HepG2 (cell line): ENCODE measurements at regions not wholly inside any gene's neighbourhood (a gene's known extent, or its start where the extent isn't known, plus 50 kb on each side); places are given as distances from the start of the nearest gene placed in this dataset.
A peak's percentile ranks its signal among the peaks of the same experiment; 100 is the strongest.

ENCODE experiments used
- ATRX ChIP-seq: sonication (generic); formaldehyde crosslinking; IDR thresholded peaks from 2 replicates; pipeline ENCODE4 v1.4.0; 2020; ENCODE audit warnings: missing genetic modification reagents, borderline replicate concordance
- FOXP1 ChIP-seq, 2 experiments: fragments of 450-650 bp in 1 of 2; IDR thresholded peaks; 2 replicates each; pipeline ENCODE4 v1.6.1; 2017 to 2018; ENCODE audit warnings: antibody characterized with exemption in 1 of 2
- HCFC1 ChIP-seq: fragments of 150-350 bp; IDR thresholded peaks from 2 replicates; pipeline ENCODE4 v1.6.1; 2014; ENCODE audit warnings: low read depth, low read length
- IRF2 ChIP-seq: IDR thresholded peaks from 2 replicates; pipeline ENCODE4 v1.6.1; 2018; ENCODE audit warnings: missing genetic modification reagents, missing compliant biosample characterization
- KLF9 ChIP-seq: IDR thresholded peaks from 2 replicates; pipeline ENCODE4 v1.6.1; 2016; ENCODE audit warnings: low read depth
- MAFG ChIP-seq: sonication (generic); formaldehyde crosslinking; IDR thresholded peaks from 2 replicates; pipeline ENCODE4 v1.5.1; 2020; ENCODE audit warnings: mild to moderate bottlenecking, missing genetic modification reagents
- MEF2D ChIP-seq: sonication (generic); formaldehyde crosslinking; IDR thresholded peaks from 2 replicates; pipeline ENCODE4 v1.5.1; 2020; ENCODE audit warnings: mild to moderate bottlenecking, missing genetic modification reagents
- MXD4 ChIP-seq: IDR thresholded peaks from 2 replicates; pipeline ENCODE4 v1.6.1; 2016; ENCODE audit warnings: mild to moderate bottlenecking, missing biosample characterization, missing genetic modification reagents
- NFE2L1 ChIP-seq: sonication (generic); formaldehyde crosslinking; IDR thresholded peaks from 2 replicates; pipeline ENCODE4 v1.4.0; 2020; ENCODE audit warnings: missing genetic modification reagents, mild to moderate bottlenecking, borderline replicate concordance
- NFIC ChIP-seq: IDR thresholded peaks from 2 replicates; pipeline ENCODE4 v1.6.1; 2012; ENCODE audit warnings: mild to moderate bottlenecking, low read length, inconsistent platforms
- NFYB ChIP-seq: sonication (generic); formaldehyde crosslinking; IDR thresholded peaks from 2 replicates; pipeline ENCODE4 v1.4.0; 2020; ENCODE audit warnings: missing genetic modification reagents
- NR2F2 ChIP-seq: IDR thresholded peaks from 2 replicates; pipeline ENCODE4 v1.6.1; 2012; ENCODE audit warnings: low read depth, inconsistent platforms, borderline replicate concordance
- PRPF4 ChIP-seq: fragments of 200-400 bp; formaldehyde crosslinking; IDR thresholded peaks from 2 replicates; pipeline ENCODE4 v1.6.1; 2016; ENCODE audit warnings: low read length, low read depth; ENCODE audit not compliant: poor library complexity, severe bottlenecking
- TEAD2 ChIP-seq: sonication (generic); formaldehyde crosslinking; IDR thresholded peaks from 2 replicates; pipeline ENCODE4 v1.9.0; 2021; ENCODE audit warnings: missing genetic modification reagents
- ZEB1 ChIP-seq: IDR thresholded peaks from 2 replicates; pipeline ENCODE4 v1.6.1; 2012; ENCODE audit warnings: mild to moderate bottlenecking, low read depth, inconsistent platforms; ENCODE audit not compliant: insufficient replicate concordance
- ZKSCAN1 ChIP-seq: fragments of 150-350 bp; IDR thresholded peaks from 2 replicates; pipeline ENCODE4 v1.6.1; 2014; ENCODE audit warnings: low read length
- ZNF232 ChIP-seq: sonication (generic); formaldehyde crosslinking; IDR thresholded peaks from 2 replicates; pipeline ENCODE4 v1.4.0; 2020; ENCODE audit warnings: missing genetic modification reagents, borderline replicate concordance
- ZNF253 ChIP-seq: sonication (generic); formaldehyde crosslinking; IDR thresholded peaks from 2 replicates; pipeline ENCODE4 v1.8.0; 2022; ENCODE audit warnings: mild to moderate bottlenecking, missing genetic modification reagents, borderline replicate concordance
- ZNF530 ChIP-seq: sonication (generic); formaldehyde crosslinking; IDR thresholded peaks from 2 replicates; pipeline ENCODE4 v1.5.0; 2020; ENCODE audit warnings: low read depth, mild to moderate bottlenecking, missing genetic modification reagents
- ZNF607 ChIP-seq: sonication (generic); formaldehyde crosslinking; IDR thresholded peaks from 2 replicates; pipeline ENCODE4 v1.5.1; 2020; ENCODE audit warnings: missing genetic modification reagents, mild to moderate bottlenecking, borderline replicate concordance
- ZSCAN20 ChIP-seq: sonication (generic); formaldehyde crosslinking; IDR thresholded peaks from 2 replicates; pipeline ENCODE4 v1.4.0; 2020; ENCODE audit warnings: missing genetic modification reagents, mild to moderate bottlenecking, borderline replicate concordance
- TF ChIP-seq, protein P1 (sequence below): sonication (generic); formaldehyde crosslinking; IDR thresholded peaks from 2 replicates; pipeline ENCODE4 v1.8.0; 2022; ENCODE audit warnings: missing genetic modification reagents, mild to moderate bottlenecking, borderline replicate concordance
- TF ChIP-seq, protein P2 (sequence below): sonication (generic); formaldehyde crosslinking; IDR thresholded peaks from 2 replicates; pipeline ENCODE4 v1.5.0; 2020; ENCODE audit warnings: mild to moderate bottlenecking, missing genetic modification reagents, borderline replicate concordance
- TF ChIP-seq, protein P3 (sequence below): sonication (generic); formaldehyde crosslinking; conservative IDR thresholded peaks from 2 replicates; pipeline ENCODE4 v1.4.0; 2020; ENCODE audit warnings: mild to moderate bottlenecking, missing genetic modification reagents, moderate library complexity
- TF ChIP-seq, protein P4 (sequence below): sonication (generic); formaldehyde crosslinking; IDR thresholded peaks from 2 replicates; pipeline ENCODE4 v1.5.0; 2020; ENCODE audit warnings: missing genetic modification reagents, mild to moderate bottlenecking, borderline replicate concordance

DNA sequence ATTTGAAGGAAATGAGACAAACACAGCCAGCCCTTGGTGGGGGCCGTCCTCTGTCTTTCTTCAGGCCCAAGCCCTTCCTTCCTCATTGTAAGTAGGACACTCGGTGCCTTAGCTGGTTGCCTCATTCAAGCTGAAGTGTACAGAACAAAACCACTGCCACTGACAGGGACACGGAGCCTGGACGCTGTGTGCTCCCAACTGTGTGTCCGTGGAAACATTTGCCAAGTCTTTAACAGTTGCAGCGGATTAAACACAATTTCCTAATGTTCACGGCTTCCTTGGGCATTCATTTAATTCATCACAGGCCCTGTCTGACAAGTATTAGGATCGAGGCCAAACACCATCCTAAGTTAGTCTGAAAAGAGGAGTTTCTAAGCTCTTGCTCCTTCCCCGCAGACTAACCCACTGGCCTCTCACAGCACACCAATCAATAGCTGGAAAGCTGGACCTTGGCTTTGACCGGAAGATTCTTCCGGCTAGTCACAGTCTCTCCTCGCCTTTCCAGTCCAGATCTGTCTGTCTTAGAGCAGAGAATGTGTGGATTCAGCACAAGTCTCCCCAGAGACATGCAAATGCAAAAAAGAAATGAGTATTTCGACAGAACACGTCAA, 68.7 kb upstream of the ACSL3 start (continued):
- TF ChIP-seq, protein P1, sequence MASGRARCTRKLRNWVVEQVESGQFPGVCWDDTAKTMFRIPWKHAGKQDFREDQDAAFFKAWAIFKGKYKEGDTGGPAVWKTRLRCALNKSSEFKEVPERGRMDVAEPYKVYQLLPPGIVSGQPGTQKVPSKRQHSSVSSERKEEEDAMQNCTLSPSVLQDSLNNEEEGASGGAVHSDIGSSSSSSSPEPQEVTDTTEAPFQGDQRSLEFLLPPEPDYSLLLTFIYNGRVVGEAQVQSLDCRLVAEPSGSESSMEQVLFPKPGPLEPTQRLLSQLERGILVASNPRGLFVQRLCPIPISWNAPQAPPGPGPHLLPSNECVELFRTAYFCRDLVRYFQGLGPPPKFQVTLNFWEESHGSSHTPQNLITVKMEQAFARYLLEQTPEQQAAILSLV (CRISPR knock-in tag) = no peak
- TF ChIP-seq MEF2D = no peak
- no peak for TF ChIP-seq FOXP1 (IDR thresholded peaks at IDR 0.05)
- no peak for TF ChIP-seq FOXP1 (CRISPR knock-in tag; IDR thresholded peaks at IDR 0.05)
- no peak for TF ChIP-seq PRPF4
- TF ChIP-seq ZNF607 (CRISPR knock-in tag) = no peak
- no peak for TF ChIP-seq MXD4
- TF ChIP-seq, protein P2, sequence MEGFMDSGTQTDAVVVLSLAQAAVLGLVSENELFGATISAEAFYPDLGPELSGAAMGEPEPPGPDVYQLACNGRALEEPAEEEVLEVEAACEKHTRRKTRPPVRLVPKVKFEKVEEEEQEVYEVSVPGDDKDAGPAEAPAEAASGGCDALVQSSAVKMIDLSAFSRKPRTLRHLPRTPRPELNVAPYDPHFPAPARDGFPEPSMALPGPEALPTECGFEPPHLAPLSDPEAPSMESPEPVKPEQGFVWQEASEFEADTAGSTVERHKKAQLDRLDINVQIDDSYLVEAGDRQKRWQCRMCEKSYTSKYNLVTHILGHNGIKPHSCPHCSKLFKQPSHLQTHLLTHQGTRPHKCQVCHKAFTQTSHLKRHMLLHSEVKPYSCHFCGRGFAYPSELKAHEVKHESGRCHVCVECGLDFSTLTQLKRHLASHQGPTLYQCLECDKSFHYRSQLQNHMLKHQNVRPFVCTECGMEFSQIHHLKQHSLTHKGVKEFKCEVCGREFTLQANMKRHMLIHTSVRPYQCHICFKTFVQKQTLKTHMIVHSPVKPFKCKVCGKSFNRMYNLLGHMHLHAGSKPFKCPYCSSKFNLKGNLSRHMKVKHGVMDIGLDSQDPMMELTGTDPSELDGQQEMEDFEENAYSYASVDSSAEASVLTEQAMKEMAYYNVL (CRISPR knock-in tag) = no peak
- TF ChIP-seq MAFG (CRISPR knock-in tag) = no peak
- no peak for TF ChIP-seq HCFC1
- no peak for TF ChIP-seq ZKSCAN1
- no peak for TF ChIP-seq KLF9
- no peak for TF ChIP-seq NFE2L1
- no peak for TF ChIP-seq TEAD2 (CRISPR knock-in tag)
- no peak for TF ChIP-seq NR2F2
- no peak for TF ChIP-seq ZNF530 (CRISPR knock-in tag)
- TF ChIP-seq IRF2 (CRISPR knock-in tag) = no peak
- TF ChIP-seq, protein P3, sequence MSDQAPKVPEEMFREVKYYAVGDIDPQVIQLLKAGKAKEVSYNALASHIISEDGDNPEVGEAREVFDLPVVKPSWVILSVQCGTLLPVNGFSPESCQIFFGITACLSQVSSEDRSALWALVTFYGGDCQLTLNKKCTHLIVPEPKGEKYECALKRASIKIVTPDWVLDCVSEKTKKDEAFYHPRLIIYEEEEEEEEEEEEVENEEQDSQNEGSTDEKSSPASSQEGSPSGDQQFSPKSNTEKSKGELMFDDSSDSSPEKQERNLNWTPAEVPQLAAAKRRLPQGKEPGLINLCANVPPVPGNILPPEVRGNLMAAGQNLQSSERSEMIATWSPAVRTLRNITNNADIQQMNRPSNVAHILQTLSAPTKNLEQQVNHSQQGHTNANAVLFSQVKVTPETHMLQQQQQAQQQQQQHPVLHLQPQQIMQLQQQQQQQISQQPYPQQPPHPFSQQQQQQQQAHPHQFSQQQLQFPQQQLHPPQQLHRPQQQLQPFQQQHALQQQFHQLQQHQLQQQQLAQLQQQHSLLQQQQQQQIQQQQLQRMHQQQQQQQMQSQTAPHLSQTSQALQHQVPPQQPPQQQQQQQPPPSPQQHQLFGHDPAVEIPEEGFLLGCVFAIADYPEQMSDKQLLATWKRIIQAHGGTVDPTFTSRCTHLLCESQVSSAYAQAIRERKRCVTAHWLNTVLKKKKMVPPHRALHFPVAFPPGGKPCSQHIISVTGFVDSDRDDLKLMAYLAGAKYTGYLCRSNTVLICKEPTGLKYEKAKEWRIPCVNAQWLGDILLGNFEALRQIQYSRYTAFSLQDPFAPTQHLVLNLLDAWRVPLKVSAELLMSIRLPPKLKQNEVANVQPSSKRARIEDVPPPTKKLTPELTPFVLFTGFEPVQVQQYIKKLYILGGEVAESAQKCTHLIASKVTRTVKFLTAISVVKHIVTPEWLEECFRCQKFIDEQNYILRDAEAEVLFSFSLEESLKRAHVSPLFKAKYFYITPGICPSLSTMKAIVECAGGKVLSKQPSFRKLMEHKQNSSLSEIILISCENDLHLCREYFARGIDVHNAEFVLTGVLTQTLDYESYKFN (CRISPR knock-in tag) = peak; percentile 61
- TF ChIP-seq NFIC = no peak; the same call in 1 of the 2 replicates
- TF ChIP-seq ZSCAN20 (CRISPR knock-in tag) = no peak
- TF ChIP-seq ATRX (CRISPR knock-in tag) = no peak
- TF ChIP-seq, protein P4, sequence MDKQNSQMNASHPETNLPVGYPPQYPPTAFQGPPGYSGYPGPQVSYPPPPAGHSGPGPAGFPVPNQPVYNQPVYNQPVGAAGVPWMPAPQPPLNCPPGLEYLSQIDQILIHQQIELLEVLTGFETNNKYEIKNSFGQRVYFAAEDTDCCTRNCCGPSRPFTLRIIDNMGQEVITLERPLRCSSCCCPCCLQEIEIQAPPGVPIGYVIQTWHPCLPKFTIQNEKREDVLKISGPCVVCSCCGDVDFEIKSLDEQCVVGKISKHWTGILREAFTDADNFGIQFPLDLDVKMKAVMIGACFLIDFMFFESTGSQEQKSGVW (CRISPR knock-in tag) = no peak
- TF ChIP-seq ZNF232 = no peak
- no peak for TF ChIP-seq ZEB1
- no peak for TF ChIP-seq NFYB (CRISPR knock-in tag)
- TF ChIP-seq ZNF253 = no peak
